Caki2 (cell line): ENCODE measurements at regions not wholly inside any gene's neighbourhood (a gene's known extent, or its start where the extent isn't known, plus 50 kb on each side); places are given as distances from the start of the nearest gene placed in this dataset.

Experiments
- DNase-seq: peaks from one replicate; pipeline ENCODE4 v3.0.0-alpha.2; 2015; ENCODE audit warnings: low read depth
- in situ Hi-C: cut with HindIII; loops from 2 replicates; pipeline ENCODE4 v1.10.0; 2016; ENCODE audit warnings: low sequenced_read_pairs, low pct_unique_long_range_greater_than_20kb, mixed read lengths

DNA sequence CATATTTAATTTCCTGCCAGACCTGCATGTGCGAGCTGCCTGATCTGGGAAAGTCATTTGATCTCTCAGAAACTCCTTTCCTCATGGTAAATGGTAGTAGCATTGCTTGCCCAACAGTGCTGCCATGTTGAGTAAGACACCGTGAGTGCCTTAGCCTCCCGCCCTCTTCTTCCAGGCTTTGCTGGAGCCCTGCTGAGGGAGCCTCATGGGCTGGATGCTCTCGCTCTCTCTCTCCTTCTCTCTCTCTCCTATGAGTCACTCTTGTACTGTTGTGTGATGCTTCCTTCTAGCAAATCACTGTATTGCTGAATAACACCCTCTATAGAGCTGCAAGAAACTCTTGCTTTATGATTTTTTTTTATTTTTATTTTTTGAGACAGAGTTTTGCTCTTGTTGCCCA lies 365.5 kb downstream of the UQCRFS1 start:
- in situ Hi-C loops: no loop called here
- DNase-seq: peak; percentile 47

GRCh38 chr19:28846094-28846812 lies 366.7 kb downstream of the UQCRFS1 start:
- no peak for DNase-seq
- in situ Hi-C loops: no loop called here

DNA sequence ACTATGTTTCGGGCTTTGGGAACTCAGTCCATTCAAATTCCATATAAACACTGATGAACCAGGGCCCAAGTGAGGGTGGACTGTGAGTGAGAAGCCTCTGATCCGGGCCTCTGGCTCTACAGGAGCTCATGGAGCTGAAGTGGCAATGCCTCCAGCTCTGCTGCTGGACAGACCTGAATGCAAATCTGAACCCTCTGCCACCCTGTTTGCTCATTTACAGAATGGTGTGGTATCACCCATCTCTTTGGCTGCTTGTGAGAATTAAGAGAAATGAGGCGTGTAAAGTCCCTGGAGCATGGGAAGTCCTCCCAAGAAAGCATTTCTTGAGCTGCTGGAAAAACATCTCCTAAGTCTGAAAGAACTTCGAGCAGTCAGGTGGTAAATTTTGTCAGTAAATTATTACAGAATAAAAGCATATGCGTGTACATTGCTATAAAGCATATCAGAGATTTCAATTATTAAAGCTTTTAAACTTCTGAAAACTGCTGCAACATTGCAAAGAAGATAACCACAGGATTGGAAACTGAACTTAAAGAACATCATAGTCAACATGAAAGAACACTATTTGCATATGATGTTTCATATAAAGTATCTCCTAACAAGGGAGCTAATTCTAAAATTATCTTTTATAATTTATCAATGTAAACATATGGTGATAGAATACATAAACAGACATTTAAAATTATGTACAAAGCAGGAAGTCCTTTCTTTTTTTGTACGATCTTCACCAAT lies 369.0 kb downstream of the UQCRFS1 start:
- in situ Hi-C loops: no loop called here
- DNase-seq: peak; percentile 43

GRCh38 chr19:28841531-28841930 lies 371.4 kb downstream of the UQCRFS1 start:
- no peak for DNase-seq
- in situ Hi-C loops: no loop called here

- DNase-seq: no peak
- in situ Hi-C loops: no loop called here
These were observed 372.1 kb downstream of the UQCRFS1 start for GRCh38 chr19:28840891-28841290.

- DNase-seq: no peak
- in situ Hi-C loops: no loop called here
These were observed 373.5 kb downstream of the UQCRFS1 start for GRCh38 chr19:28839455-28839854.

GRCh38 chr19:28838909-28839308 lies 374.0 kb downstream of the UQCRFS1 start:
- in situ Hi-C loops: no loop called here

GRCh38 chr19:28836421-28836820 lies 376.5 kb downstream of the UQCRFS1 start:
- in situ Hi-C loops: no loop called here
- DNase-seq: no peak

More at GRCh38 chr19:28838909-28839308, 374.0 kb downstream of the UQCRFS1 start:
- no peak for DNase-seq

DNA sequence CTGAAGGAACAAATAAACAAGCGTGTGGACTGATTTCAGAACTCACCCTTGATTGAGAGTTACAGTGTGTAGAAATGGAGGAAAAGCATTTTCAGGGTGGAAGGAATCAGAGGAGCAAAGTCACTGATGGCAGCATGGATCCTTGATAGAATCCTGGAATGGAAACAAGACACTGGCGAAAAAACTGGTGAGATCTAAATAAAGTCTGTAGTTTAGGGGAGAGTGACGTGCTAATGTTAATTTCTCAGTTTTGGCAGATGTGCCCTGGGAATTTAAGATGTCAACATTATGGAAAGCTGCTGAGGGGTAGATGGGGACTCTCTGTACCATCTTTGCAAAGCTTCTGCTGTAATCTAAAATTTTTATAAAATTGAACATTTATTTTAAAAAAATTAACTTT lies 378.0 kb downstream of the UQCRFS1 start:
- DNase-seq: no peak
- in situ Hi-C loops: no loop called here

- in situ Hi-C loops: no loop called here
These were observed 381.5 kb downstream of the UQCRFS1 start for GRCh38 chr19:28831462-28831861.

GRCh38 chr19:28829762-28830161 lies 383.2 kb downstream of the UQCRFS1 start:
- in situ Hi-C loops: no loop called here
- DNase-seq: no peak

More at GRCh38 chr19:28831462-28831861, 381.5 kb downstream of the UQCRFS1 start:
- no peak for DNase-seq

- no peak for DNase-seq
- in situ Hi-C loops: no loop called here
These were observed 383.6 kb downstream of the UQCRFS1 start for GRCh38 chr19:28829359-28829758.

GRCh38 chr19:28828276-28828870 lies 384.6 kb downstream of the UQCRFS1 start:
- DNase-seq: no peak
- in situ Hi-C loops: no loop called here

DNA sequence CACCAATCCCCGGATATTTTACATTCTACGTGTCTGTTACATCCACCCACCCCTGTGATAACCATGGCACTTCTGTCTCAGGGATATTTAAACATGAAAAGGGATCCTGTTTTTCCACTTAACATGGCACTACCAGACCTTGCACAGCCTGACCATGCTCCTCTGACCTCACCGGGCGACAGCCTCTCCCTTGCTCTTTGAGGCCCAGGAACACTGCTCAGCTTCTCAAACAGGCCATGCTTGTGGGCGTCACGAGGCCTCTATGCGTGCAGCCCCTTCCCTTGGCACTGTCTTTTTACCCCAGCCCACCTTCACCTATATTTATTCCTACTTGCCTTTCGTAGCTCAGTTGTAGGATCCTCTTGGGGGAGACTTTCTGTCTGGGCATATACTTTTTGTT lies 385.6 kb downstream of the UQCRFS1 start:
- DNase-seq: no peak
- in situ Hi-C loops: no loop called here

DNA sequence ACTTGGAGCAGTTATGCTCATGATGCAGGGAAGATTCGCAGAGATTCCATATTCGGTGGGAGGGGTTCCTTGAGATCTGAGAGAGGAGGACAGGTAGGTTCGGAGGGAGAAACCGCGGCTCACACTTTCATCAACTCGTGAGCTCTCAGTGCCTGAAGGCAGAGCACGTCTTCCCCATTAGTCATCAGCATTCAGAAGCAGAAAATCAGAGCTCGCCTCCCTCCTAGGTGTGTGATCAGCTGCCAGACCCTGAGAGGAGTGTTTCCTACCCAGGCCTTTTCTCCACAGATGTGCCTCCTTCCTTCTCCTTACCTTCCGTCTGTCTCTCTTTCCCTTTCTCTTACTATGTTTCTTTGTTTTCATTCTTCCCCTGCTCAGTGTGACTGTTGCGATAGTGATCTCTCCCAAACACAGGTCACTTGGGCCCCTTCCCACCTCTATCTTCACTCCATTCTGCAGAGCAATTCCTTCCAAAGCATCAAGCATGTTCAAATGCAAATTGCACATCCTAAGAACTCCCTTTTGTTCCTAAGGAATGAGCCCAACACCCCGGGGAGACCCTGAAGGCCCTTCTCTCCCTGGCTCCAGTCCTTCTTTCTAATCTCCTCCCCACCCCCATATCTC lies 389.5 kb downstream of the UQCRFS1 start:
- in situ Hi-C loops: no loop called here
- no peak for DNase-seq

GRCh38 chr19:28820289-28820688 lies 392.7 kb downstream of the UQCRFS1 start:
- DNase-seq: no peak
- in situ Hi-C loops: no loop called here

DNA sequence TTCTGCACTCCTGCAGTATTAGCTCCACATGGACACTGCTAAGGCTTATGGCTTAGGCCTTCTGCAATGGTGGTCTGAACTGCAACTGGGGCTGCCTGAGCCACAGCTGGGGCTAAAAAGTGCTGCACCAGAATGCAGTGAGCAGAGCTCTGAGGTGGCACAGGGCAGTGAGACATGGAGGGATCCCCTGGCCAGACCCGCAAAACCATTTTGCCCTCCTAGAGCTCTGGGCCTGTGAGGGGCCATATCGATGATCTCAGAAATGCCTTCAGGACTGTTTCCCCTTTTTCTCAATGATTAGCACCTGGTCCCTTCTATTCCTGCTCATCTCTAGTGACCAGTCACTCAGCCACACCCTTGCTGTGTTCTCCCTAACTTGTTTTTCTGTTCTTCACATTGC lies 397.7 kb downstream of the UQCRFS1 start:
- no peak for DNase-seq
- in situ Hi-C loops: no loop called here

GRCh38 chr19:28794301-28794700 lies 418.6 kb downstream of the UQCRFS1 start:
- DNase-seq: no peak

More at GRCh38 chr19:28794301-28794700, 418.6 kb downstream of the UQCRFS1 start:
- in situ Hi-C loops: no loop called here
